ENCODE measurements at regions not wholly inside any gene's neighbourhood (a gene's known extent, or its start where the extent isn't known, plus 50 kb on each side); places are given as distances from the start of the nearest gene placed in this dataset.
"Not testable (repeated sequence)": the region's sequence is repeated elsewhere in the genome, so short reads cannot be mapped to it uniquely, and the experiment has no call there.

DNA sequence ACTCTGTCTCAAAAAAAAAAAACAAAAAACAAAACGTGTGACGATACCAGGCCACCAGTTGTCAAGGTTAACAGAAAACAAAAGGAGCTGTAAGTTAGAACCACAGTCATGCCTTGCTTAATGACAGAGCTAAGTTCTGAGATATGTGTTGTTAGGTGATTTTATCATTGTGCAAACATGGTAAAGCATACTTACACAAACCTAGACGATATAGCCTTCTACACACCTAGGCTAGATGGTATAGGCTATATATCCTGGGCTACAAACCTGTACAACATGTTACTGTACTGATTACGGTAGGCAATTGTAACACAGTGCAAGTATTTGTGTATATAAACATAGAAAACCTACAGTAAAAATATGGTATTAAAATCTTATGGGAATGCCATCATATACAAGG lies 564.2 kb downstream of the HTR7 start:
- DNase-seq = no peak

DNA sequence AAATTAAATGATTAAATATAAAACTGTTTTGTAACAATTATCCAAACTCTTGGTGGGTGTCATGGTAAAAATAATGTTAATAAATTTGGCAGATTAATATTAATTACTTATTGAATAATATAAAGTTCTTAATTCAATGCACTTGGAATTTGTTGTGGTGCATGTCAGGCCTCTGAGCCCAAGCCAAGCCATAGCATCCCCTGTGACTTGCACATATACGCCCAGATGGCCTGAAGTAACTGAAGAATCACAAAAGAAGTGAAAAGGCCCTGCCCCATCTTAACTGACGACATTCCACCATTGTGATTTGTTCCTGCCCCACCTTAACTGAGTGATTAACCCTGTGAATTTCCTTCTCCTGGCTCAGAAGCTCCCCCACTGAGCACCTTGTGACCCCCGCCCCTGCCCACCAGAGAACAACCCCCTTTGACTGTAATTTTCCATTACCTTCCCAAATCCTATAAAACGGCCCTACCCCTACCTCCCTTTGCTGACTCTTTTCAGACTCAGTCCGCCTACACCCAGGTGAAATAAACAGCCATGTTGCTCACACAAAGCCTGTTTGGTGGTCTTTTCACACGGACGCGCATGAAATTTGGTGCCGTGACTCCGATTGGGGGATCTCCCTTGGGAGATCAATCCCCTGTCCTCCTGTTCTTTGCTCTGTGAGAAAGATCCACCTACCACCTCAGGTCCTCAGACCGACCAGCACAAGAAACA lies 562.9 kb downstream of the HTR7 start:
- DNase-seq = not testable (repeated sequence)

DNA sequence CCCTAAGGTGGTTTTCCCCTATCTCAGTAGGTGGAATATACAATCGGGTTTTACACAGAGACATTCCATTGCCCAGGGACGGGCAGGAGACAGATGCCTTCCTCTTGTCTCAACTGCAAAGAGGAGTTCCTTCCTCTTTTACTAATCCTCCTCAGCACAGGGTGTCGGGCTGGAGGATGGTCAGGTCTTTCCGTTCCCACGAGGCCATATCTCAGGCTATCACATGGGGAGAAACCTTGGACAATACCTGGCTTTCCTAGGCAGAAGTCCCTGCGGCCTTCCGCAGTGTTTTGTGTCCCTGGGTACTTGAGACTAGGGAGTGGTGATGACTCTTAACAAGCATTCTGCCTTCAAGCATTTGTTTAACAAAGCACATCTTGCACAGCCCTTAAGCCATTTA lies 555.8 kb downstream of the HTR7 start:
- DNase-seq = not testable (repeated sequence)

DNA sequence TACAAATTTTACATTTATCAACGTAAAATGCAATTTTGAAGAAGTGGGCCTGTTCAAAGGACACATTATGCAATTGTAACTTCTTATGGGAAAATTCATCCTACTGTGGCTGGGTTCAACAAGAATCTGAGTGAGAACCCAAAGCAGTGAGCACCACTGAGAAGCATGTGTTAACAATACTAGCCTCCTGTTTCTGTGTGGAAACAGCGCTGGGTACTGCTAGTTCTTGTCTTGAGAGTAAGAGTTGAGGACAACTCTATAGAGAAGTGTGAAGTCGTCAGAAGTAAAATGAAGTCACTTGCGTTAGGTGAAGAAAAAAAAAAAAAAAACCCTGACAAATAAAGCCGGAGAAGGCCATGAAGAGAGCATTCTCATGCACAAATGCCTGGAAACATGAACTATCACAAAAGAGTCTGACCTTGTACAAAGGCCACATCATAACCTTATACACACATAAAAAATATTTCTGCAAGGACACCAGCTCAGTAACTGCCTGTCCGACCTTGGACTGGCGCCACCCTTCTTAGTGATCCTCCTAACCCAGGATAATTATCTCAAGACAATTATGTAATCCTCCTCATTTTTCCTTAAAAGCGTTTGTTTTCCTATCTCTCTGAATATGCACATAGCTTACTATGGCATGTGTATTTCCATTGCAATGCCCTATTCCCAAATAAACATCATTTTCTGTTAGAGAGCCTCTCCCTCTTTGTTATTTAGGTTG lies 554.9 kb downstream of the HTR7 start:
- no peak for DNase-seq

DNA sequence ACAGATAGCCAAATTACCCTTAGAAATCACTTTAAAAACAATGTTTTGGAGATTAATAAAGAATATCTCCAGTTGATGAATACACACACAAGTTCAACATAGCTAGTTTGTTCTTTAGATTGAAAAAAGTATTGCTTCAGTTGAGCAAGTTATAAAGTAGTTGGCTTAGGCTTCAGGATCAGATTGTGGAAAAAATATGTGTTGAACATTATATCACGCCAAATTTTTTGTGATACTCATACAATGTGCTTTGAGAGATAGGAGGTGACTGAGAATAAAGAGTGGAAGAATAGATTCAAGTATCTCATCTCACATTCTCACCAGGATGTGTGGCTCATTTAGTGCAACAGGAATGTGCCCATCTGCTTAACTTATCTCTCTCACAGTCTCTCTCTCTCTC lies 553.3 kb downstream of the HTR7 start:
- no peak for DNase-seq

DNA sequence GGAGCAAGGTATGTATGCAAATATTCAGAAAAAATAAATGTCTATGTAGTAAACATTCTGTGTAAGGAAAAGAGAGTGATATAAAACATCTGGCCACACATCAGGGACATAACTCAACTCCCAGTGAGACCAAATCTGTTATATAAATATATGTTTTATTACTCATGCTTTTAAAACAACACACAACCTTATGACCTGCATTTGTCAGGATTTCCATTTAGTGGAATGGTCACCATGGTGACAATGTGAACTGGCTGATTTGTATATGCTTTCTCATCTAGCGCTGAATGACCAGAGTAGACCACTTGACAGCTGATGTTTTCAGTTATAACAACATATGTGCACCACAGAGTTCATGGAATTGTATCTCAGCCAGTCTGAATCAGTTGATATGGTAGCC lies 551.7 kb downstream of the HTR7 start:
- no peak for DNase-seq

DNA sequence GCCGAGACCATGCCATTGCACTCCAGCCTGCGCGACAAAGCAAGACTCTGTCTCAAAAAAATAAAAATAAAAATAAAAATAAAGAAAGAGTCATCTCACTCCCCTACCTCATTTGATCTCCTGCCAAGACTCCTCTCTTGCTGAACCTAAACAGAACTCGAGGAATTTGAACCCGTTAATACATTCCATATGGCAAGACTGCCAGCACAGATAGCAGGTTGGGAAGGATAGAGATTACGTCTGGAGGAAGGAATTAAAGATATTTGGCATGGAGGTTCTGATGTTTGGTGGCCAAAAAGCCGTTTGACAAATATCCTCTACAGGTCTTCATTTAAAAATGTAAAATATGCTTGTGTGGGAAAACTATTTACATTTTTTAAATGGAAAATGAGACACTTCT lies 549.6 kb downstream of the HTR7 start:
- DNase-seq = no peak

DNA sequence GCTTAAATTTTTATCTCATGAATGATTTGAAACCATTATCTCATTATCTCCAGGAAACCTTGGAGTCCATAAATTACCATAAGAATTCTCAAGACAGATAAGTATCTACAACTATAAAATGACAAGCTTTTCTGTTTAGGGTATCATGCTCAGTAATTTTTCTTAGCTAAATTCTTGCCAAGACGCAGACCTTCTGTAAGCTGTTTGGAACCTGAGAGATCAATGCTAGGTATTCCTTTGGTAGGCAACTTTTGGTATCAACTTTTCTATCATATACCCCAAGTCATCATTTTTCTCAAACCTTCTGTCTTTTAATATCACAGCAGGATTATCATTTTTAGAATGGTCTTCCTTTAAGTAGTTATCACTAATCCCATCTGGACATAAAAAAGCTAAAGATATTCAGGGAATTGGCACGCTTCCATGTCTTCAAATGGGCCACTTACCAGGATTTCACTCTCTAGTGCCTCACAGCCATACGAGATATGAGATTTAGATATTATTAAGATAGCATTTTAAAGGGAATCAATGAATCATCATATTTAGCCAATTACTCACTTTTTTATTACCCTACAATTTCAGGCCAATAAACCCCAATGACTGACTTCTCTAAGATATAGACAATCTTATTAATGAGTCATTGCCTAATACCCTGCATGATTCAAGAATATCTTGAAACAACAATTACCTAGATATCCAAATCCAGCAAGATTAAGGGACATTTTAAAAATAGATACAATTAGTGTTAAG lies 544.1 kb downstream of the HTR7 start:
- DNase-seq = no peak

DNA sequence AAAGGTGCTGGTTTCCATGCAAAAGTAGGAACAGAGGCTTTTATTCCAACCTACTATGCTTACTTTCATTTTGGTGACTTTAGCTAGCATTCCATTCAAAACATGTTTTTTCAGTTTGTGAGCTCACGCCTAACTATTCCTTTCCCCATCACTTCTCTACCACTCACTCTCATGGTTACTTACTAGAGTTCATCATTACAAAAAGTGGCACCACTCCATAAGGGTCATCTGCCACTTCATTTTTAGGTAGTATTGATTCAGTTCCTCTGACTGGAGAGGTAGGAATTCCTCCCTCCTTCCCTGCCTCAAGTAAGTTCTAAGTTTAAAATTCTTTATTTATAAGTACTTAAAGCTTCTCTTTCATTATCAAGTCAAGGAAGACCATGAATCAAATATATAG lies 543.1 kb downstream of the HTR7 start:
- DNase-seq = no peak

DNA sequence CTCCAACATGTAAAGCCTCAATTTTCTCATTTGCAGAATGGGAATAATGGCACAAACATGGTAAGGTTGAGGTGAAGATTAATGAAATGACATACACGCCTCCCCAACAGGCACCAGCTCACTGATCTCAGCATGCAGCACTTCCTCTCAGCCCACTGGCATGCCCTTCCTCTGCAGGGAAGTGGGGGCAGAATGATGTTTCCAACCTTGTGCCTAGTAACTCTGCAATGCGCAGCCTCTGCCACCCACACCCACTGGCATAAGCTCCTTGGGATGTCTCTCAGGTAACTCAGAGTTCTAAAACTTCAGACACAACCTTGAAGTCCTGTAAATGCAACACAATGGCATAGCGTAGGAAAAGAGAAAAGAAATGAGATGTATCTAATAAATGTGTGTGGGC lies 540.7 kb downstream of the HTR7 start:
- no peak for DNase-seq

DNA sequence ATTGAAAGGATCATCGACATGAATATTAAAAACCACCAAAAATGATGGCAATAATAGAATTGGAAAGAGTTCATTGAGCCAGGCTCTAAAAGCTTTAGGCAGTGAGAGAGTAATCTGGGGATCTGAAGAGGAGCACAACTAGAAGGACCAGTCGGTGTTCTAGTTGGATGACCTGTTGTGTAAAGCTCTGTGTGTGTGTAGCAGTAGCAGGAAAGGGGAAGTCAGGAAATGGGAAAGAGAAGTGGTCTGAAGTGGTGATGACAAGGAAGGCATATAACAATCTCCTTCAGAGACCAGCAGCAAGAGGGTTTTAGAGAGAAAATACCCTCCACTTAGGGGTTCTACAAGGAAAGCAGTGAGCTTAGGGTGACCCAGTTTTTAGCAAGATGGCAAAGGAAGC lies 539.2 kb downstream of the HTR7 start:
- DNase-seq = no peak

DNA sequence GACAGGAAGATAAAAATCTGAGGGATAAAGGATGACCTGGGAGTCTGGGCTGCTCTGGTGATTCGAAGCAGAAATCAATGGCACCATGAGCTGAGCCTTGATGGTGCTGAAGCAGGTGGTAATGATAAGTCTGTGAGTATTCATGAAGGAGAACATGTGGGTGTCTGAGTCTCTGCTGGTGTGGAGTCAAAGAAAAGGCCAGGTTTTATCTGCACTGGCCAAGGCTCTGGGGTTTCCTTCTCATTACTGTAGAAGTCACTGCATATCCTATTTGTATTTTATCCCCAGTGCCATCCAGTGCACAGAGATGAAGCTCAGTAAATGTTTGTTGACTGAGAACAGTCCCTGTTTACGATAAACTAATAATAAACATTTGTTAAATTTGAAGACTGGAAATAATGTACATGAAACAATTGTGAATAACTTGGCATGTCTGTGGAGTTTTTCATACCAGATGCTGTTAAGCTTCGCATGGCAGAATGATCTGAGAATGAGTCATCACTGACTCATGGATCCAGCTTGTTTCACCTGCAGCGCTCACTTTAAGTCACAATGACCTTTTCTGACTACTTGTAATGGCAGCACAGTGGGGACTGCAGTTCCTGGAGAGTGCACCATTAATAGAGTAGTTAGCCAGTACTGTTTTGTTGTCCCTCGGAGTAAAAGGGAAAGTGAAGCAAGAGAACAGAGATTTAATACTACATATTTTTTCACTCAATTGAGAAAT lies 538.5 kb downstream of the HTR7 start:
- DNase-seq = no peak

DNA sequence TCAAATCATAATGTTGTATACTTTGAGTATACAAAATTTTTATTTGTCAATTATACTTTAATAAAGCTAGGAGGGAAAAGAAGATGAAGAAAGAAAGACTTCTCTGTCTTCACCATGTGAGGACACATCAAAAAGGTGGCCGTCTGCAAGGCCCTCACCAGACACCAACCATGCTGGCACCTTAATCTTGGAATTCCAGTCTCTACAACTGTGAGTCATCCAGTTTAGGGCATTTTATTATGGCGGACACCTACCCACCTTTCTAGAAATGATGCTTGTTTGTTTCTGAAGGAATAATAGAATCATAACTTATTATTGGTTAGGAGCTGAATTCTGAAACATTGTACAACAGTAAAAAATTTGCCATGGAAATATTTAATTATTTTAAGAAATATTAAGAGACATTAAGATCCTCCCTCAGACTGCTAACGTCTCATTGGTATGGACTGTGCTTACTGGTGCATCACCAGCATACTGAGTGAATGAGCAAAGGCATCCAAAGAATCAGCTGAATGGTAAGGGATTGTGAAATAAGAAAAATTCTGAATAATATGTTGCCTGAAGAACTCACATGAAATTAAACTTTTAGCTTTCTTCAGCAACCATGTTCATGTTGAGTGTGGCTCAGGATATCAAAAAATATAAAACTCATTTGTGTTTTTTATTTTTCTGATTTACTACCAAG lies 536.6 kb downstream of the HTR7 start:
- DNase-seq = no peak

DNA sequence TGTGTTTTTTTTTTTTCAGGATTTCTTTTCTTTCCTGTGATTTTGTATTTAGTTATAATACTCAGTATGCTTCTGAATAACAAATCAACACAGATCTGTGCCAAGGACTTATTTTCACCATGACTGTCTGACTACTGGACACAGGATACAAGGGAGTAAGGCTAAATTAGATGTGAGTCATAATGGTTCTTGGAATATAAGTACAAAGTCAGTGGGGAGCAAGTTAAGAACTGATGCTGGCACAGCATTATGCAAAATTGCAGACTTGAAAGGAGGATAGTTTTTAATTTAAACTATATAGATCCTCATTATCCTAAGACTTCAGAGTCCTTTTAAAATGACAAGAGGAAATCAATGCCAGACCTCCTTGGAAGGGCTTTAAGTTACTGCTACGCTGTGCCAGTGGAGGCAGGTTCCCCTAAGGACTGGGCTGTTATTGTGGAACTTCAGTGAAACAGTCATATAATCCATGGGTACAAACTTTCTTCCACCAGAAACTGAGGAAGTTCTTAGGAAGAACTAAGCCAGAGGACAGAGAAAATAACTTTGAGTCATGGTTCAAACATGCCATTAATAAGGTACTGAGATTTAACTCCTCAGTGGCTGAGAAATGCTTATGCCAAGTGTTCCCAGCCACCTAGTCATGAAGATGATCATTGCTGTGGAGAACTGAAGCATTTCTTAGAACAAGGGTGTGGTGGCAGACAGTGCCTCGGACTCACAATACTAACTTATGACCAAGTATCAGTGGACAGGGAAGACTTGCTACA lies 531.2 kb downstream of the HTR7 start:
- DNase-seq = no peak

DNA sequence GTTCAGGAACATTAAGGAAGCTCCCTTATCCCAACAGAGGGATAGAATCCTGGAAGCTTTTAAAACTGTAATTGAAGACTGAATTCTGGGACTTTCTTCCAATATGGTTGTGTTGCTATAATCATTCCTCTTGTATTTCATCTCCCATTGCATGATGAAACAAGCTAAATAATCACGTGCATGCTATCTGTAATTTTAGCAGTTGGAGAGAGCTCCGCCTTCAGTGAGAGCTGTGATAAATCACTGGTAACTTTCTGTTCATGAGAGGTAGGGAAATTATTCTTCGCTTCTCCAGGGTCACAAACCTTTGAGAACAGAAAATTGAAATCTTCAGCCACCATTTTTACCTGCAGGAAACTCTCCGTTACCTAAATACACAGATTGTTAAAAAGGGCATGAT lies 530.2 kb downstream of the HTR7 start:
- no peak for DNase-seq

DNA sequence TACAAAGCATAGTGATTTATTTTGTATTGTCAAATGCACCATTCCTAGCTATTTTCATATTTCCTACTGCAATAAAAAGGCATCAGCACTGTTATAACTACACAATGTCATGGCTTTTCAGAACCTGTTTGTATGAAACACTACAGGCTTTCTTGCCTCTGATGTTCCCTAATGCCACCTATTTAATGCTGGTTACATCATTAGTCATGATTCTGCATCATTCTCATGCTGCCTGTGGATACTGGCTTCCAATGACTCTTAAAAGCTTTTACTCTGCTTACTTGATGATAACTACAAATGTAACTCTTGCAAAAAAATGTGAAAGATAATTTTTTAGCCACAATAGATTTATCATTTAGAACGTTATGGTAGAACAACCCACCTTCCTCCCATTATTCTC lies 529.4 kb downstream of the HTR7 start:
- no peak for DNase-seq

DNA sequence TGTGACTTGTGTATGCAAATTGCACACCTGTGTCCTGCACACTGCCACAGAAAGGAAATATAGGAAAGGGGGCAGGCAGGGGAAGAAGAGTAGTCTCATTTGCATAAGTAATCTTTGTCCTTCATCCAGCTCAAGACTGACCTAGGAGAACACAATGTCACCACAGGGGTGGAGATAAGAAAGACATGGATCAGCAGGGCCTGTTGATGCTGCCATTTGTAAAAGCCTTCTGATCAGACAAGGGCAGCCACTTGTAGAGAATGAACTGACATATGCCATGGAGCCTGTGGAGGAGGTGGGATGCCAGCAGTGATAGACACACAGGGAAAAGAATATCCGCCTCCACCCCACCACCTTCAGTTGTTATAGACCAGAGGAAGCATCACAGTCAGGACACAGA lies 528.9 kb downstream of the HTR7 start:
- no peak for DNase-seq

DNA sequence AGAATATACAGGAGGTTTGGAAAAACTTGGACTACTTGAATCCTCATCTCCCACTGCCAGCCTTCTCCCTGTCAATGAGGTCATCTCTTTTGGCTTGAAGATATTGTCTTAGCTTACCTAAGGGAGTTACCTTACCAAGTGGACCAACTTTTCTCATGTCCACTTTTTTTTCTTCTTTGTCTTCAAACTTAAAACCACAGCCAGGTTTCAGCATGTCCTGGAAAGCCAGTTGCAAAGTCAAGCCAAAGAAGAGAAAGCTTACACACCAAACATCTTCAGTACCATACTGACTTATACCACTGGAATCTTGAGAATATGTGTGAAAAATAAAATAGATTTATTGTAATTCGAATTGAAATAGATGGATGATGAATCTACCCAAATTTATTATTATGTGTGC lies 520.5 kb downstream of the HTR7 start:
- DNase-seq = no peak

DNA sequence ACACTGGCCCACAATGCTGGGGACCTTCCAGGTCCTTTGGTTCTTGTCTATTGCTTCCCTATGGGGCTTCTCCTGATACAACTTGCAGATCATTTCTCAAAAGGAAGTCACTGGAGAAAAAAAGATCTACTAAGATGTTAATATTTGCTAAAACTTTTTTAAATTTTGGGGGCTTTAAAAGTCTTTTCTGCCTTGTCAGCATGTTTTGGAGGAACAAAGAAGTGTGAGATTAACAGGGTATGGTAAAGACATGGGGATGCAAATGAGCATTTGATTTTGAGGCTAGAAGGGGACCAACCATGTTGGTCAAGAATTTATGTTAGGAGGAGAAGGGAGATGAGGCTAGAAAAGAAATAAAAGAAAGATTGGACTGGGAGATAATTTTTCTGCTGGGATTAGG lies 515.4 kb downstream of the HTR7 start:
- DNase-seq = no peak

DNA sequence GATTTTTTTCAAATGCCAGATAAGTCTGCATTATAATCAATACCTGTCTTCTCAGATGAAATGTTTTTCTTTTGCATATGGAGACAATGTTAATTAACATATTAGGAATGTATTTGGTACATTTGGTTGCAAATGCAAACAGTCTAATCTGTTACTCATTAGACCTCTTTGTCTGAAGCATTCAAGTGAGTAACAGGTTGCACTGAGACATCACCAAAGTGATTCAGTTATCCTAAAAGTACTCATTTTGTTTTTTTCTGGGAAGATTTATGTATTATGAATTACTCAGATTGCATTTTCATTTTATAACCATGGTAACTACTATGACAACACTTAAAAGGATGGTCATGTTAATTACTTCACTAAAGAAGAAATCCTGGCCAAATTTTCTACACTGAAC lies 513.6 kb downstream of the HTR7 start:
- no peak for DNase-seq

DNA sequence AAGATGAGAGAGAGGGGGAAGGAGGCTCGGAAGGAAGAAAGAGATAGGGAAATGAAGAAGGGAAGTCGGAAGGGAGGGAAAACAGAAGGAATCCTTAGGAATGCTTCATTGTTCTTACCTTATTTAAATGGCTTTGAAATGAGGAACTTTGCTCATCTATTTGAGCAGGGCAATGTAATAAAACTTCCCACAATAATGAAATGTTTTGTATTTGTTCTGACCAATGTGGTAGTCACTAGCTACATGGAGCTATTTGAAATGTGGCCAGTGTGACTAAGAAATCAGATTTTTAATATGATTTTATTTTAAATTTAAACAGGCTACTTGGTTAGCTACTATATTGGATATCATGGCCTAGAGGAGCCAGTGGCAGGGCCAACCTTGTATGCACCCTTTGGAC lies 510.6 kb downstream of the HTR7 start:
- no peak for DNase-seq

DNA sequence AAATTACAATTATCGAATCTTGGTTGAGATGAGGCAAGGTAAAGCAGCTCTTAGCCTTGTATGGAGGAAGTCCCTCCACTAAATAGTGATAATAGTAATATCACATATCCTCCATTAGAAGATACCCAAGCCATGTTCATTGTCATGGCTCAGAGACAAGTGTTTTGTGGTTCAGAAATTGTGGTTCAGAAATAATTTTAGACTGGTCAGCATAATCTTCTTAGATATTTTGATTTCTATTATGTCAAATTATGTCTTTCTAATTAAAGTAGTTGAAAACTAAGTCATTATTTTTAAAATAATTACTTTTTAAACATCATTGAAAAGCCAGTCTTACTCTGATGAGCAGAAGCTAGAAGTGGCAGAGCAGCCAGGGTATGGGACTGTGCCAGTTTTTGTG lies 507.7 kb downstream of the HTR7 start:
- no peak for DNase-seq

Data from CD4-positive, alpha-beta T cell treated with Interleukin-15 for 1 hour (primary cell).